ENCODE measurements at regions not wholly inside any gene's neighbourhood (a gene's known extent, or its start where the extent isn't known, plus 50 kb on each side); places are given as distances from the start of the nearest gene placed in this dataset.
A peak's percentile ranks its signal among the peaks of the same experiment; 100 is the strongest.

- DNase-seq (ENCODE audit: low spot score): no peak
- TF ChIP-seq, protein P1, sequence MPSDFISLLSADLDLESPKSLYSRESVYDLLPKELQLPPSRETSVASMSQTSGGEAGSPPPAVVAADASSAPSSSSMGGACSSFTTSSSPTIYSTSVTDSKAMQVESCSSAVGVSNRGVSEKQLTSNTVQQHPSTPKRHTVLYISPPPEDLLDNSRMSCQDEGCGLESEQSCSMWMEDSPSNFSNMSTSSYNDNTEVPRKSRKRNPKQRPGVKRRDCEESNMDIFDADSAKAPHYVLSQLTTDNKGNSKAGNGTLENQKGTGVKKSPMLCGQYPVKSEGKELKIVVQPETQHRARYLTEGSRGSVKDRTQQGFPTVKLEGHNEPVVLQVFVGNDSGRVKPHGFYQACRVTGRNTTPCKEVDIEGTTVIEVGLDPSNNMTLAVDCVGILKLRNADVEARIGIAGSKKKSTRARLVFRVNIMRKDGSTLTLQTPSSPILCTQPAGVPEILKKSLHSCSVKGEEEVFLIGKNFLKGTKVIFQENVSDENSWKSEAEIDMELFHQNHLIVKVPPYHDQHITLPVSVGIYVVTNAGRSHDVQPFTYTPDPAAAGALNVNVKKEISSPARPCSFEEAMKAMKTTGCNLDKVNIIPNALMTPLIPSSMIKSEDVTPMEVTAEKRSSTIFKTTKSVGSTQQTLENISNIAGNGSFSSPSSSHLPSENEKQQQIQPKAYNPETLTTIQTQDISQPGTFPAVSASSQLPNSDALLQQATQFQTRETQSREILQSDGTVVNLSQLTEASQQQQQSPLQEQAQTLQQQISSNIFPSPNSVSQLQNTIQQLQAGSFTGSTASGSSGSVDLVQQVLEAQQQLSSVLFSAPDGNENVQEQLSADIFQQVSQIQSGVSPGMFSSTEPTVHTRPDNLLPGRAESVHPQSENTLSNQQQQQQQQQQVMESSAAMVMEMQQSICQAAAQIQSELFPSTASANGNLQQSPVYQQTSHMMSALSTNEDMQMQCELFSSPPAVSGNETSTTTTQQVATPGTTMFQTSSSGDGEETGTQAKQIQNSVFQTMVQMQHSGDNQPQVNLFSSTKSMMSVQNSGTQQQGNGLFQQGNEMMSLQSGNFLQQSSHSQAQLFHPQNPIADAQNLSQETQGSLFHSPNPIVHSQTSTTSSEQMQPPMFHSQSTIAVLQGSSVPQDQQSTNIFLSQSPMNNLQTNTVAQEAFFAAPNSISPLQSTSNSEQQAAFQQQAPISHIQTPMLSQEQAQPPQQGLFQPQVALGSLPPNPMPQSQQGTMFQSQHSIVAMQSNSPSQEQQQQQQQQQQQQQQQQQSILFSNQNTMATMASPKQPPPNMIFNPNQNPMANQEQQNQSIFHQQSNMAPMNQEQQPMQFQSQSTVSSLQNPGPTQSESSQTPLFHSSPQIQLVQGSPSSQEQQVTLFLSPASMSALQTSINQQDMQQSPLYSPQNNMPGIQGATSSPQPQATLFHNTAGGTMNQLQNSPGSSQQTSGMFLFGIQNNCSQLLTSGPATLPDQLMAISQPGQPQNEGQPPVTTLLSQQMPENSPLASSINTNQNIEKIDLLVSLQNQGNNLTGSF (CRISPR knock-in tag; IDR thresholded peaks at IDR 0.05): no peak
- TF ChIP-seq ZNF550 (CRISPR knock-in tag; IDR thresholded peaks at IDR 0.05; ENCODE audit: borderline replicate concordance): no peak
- no peak for TF ChIP-seq NCOA2 (CRISPR knock-in tag; IDR thresholded peaks at IDR 0.05)
- TF ChIP-seq ZMYM4 (CRISPR knock-in tag; IDR thresholded peaks at IDR 0.05): no peak
- no peak for TF ChIP-seq SOX6 (IDR thresholded peaks at IDR 0.05)
- no peak for TF ChIP-seq SOX6 (CRISPR knock-in tag; IDR thresholded peaks at IDR 0.05)
- no peak for TF ChIP-seq PRDM15 (CRISPR knock-in tag; IDR thresholded peaks at IDR 0.05)
- TF ChIP-seq MAFF (IDR thresholded peaks at IDR 0.05; ENCODE audit: low read depth, low read length): peak; percentile 58; the same call in 1 of the 2 replicates
- TF ChIP-seq ZNF552 (CRISPR knock-in tag; IDR thresholded peaks at IDR 0.05; ENCODE audit: borderline replicate concordance): no peak
- TF ChIP-seq MAFK (conservative IDR thresholded peaks at IDR 0.05 in 1 of 2, IDR thresholded peaks at IDR 0.05 in 1 of 2; ENCODE audit: low read length in 2 of 2): peak; percentile 59 to 76
- TF ChIP-seq ELF4 (CRISPR knock-in tag; IDR thresholded peaks at IDR 0.05; ENCODE audit: borderline replicate concordance): no peak
- no peak for TF ChIP-seq ZNF451 (CRISPR knock-in tag; IDR thresholded peaks at IDR 0.05)
- in situ Hi-C loops (cut with HindIII; ENCODE audit: extremely low pct_ligation_motif_present, low pct_unique_long_range_greater_than_20kb): no loop called here
- 0% methylated on average over 2 of the region's 2 CpGs for WGBS (ENCODE audit: low lambda C conversion rate)
- H2AFZ ChIP-seq (ENCODE audit: low read length): no peak overlapping the region
- intact Hi-C loops (cut with micrococcal nuclease; ENCODE audit: unreplicated experiment): loop anchor here (5.0 kb wide), 1 partner anchor 1190 kb away; no protein-coding TSS in a partner anchor
- BruUV-seq (replicated peaks): no TSS peak
- CTCF ChIA-PET (ENCODE audit: low intra/inter-chr PET ratio, low total read pairs): no interaction called here
- H3K4me1 ChIP-seq (ENCODE audit: insufficient read depth, low read length): no peaks in the 10 kb centered on the region
- H3K36me3 ChIP-seq (replicated peaks in 1 of 2; ENCODE audit: control insufficient read depth in 1 of 2, insufficient read depth in 2 of 2, low read length in 2 of 2): no peaks in the 10 kb centered on the region
- no peaks in the 10 kb centered on the region for H3K9me3 ChIP-seq (ENCODE audit: low read length)
- H3K4me3 ChIP-seq (replicated peaks in 1 of 3; ENCODE audit: insufficient read depth in 1 of 3, low read depth in 2 of 3, low read length in 3 of 3): no peak overlapping the region
- POLR2A ChIA-PET: no interaction called here
- H3K9ac ChIP-seq (ENCODE audit: insufficient read depth, low read depth, low read length): no peak overlapping the region
- H4K20me1 ChIP-seq (ENCODE audit: insufficient read depth, low read length): no peaks in the 10 kb centered on the region
- FAIRE-seq: no peak
- ATAC-seq: no peak
- H3K4me2 ChIP-seq (ENCODE audit: low read depth, low read length): no peak overlapping the region
- H3K79me2 ChIP-seq (ENCODE audit: insufficient read depth, low read length): no peaks in the 10 kb centered on the region
- no peak overlapping the region for H3K27ac ChIP-seq (ENCODE audit: extremely low read length, insufficient read depth, low read length)
- no peaks in the 10 kb centered on the region for H3K27me3 ChIP-seq (ENCODE audit: control insufficient read depth in 1 of 2, insufficient read depth in 2 of 2, low read length in 2 of 2)
Observed at GRCh38 chr13:47417485-47417884, 520.6 kb upstream of the HTR2A start.

Data from HepG2 (cell line).